Kidney glomerular epithelial cell (primary cell): ENCODE measurements at regions not wholly inside any gene's neighbourhood (a gene's known extent, or its start where the extent isn't known, plus 50 kb on each side); places are given as distances from the start of the nearest gene placed in this dataset.

Experiments
- DNase-seq: peaks from one replicate; lab custom pipeline; 2025; lab: John Stamatoyannopoulos, UW

DNA sequence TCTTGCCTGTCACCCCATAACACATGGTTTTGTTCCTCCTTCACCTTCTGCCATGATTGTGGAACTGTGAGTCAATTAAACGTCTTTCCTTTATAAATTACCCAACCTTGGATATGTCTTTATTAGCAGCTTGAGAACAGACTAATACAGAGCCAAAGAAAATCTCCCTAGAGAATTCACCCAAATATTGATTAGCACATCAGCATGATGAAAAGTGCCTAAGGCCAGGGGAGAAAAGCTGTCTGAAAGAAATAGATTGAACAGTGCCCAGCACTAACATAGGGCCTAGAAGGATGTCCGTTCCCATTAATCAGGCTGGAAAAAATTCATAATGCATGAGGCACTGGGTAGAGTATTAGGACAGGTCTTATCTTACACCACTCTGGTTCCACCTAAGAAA lies 111.9 kb upstream of the CALN1 start:
- DNase-seq, result no peak

DNA sequence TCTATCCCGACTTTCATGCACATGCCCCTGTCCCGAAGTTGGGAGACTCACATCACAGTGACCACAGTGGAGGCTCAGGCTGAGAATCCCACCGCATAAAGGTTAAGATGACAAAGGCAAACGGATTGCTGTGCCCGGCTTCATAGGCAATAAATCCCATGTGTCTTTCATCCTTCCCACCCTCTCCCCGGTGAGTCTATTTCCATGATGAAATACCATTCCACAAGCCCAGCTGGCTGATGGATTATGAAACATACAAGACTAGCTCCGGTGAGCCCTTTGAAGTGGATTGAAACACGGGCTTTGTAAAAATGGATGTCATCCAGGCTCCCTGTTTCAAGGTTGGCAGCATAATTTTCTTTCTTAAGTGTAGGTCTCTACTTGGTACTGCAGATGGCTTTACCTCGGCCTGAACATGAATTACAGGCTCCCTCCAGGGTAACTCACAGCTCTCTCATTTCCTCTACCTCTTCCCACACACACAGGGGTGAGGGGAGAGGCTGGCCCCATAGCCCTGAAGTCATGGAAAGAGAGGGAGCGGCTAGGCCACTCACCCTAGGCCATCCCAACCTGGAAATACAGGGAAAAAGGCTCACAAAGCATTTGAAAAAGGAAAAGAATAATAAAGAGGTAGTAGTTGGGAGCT lies 92.0 kb upstream of the CALN1 start:
- DNase-seq, result no peak

DNA sequence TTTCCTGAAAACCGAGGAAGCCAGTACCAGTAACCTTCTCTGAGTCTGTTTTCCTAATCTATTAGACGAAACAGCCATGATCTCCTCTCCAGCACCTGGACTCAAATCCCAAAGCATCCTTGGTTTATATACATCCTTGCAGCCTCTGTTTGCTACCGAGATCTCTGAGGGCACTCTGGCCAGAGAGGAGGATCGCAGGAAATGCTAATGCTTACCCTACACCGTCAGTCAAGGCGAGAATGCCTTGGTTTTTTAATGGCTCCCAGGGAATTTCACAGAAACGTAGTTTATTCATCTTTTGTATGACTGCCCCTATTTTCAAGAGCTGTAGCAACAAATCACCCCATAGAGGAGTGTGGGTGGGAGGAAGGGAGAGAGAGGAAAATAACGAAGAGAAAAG lies 91.5 kb upstream of the CALN1 start:
- no peak for DNase-seq

DNA sequence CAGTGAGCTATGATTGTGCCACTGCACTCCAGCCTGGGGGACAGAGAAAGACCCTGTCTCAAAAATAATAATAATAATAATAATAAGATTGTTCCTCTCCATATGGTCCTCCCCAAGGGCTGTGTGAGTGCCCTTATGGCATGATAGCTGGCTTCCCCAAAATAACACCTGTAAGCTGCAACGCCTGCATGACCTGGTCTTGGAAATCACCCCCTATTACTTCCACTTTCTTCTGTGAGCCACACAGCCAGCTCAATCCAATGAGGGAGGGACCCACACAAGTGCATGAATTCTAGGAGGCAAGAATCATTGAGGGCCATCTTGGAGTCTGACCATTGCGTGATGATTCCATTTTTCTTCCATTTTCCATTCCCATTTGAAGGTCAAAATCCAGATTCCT lies 82.7 kb upstream of the CALN1 start:
- no peak for DNase-seq

DNA sequence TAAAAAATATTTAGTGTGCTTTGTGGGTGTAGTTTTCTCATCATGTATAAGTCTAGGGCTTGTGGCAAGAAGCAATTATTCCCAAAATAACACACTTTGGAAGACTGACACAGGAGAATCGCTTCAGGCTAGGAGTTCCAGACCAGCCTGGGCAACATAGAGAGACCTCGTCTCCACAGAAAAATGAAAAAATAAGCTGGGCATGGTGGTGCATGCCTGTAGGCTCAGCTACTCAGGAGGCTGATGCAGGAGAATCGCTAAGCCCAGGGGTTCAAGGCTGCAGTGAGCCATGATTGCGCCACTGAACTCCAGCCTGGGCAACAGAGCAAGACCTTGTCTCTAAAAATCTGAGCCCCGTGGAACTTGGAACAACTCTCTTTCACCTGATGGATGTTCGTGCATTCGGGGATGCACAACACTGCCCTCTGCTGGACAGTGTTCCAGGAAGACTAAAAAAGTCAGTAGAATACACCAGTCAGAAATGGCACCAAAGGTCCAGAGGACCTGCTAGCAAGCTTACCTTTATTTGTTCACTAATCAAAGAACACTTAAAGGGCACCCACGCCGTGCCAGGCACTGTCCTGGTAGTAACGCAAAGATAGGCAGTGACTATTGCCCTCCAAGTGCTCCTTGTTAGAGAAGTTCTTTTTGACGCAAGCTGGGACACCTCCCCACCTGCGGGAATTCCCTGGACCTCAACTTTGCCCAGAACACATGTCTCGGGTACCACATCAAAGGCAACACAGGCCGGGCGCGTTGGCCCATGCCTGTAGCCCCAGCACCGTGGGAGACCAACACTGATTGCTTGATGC lies 81.9 kb upstream of the CALN1 start:
- peak; percentile 3 for DNase-seq

DNA sequence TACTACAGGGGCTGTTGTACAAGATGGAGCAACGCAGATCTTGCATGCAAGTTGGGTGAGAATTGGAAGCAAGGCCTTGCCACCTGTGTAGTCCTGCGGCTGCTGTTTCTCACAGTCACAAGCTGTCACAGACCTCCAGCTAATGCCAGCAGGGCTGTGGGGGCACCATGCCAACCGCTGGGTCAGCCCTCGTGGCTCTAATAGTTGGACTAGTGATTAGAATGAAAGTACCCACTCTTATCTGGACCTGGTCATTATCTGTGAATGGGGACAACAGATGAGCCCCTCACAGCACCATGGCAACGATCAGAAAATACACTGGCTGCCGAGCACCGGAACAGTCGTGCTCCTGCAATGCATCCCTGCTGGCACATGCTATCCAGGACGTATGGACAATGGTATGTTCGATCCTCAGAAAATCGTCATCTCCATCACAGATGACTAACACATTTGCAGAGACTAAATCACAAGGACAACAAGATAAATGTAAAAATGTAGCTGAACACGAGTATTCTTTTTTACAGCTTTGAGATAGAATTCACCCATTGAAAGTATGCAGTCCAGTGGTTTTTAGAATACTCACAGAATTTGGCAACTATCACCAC lies 80.4 kb upstream of the CALN1 start:
- DNase-seq, result no peak

DNA sequence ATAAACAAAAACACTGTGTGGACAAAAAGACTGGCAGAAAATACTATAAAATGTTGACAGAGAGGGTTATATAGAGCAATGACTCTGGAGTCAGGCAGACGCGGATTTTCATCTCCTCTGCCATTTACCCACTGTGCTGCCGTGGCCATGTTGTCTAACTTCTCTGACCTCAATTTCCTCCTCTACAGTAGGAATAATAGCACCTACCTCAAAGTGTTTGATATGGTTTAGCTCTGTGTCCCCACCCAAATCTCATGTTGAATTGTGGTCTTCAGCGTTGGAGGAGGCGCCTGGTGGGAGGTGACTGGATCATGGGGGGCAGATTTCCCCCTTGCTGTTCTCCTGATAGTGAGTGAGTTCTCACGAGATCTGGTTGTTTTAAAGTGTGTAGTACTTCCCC lies 78.2 kb upstream of the CALN1 start:
- no peak for DNase-seq

DNA sequence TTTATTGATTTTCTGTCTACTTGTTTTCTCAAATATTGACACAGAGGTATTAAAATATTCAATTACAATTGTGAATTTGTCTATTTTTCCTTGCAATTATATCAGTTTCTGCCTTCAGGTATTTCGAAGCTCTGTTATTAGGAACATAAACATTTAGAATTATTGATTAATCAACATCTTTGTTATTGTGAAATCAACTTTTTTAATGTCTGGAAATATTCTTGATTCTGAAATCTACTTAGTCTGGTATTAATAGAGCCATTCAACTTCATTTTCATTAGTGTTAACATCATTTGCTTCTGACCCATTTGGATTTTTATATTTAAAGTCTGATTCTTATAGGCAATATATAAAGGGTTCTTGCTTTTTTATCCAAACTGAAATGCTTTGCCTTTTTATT lies 69.8 kb upstream of the CALN1 start:
- no peak for DNase-seq

DNA sequence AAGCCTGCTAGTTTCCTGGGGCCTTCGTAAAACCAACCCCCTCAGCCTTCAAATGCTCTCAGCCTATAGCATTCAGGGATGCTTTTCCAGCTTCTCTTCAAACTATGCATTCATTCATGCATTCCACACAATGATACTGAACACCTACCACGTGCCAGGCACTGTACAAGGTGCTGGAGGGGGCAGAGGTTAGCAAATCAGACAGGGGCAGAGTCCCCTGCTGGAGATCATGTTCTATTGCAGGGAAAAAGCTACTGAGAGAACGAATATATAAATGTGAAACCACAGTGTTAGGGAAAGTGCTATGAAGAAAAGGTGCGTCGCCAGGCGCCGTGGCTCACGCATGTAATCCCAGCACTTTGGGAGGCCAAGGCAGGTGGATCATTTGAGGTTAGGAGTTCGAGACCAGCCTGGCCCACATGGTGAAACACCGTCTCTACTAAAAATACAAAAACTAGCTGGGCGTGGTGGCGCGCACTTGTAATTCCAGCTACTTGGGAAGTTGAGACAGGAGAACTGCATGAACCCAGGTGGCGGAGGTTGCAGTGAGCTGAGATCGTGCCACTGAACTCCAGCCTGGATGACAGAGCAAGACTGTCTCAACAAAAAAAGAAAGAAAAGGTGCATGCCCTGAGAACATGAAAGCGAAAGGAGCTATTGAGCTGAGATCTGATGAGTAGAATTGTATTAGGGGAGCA lies 64.6 kb upstream of the CALN1 start:
- DNase-seq, result no peak

DNA sequence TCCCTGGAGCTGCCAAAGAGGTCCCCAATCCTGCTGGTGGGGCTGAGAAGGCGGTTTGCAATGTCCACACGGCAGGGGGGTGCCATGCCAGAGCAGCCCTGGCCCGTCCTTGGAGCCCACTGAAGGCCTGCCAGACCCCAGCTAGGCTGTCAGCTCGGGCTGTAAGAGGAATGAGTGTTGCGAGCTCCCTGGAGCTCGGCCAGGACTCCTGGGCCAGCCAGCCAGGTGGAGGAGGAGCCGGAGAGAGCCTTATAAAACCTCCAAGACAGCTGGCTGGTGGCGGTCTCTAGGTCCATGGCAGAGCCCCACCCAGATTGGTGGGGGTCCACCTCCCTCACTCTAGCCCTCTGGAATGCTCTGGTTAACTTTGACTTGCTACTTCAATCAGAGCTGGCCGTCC lies 55.1 kb upstream of the CALN1 start:
- DNase-seq, result no peak

DNA sequence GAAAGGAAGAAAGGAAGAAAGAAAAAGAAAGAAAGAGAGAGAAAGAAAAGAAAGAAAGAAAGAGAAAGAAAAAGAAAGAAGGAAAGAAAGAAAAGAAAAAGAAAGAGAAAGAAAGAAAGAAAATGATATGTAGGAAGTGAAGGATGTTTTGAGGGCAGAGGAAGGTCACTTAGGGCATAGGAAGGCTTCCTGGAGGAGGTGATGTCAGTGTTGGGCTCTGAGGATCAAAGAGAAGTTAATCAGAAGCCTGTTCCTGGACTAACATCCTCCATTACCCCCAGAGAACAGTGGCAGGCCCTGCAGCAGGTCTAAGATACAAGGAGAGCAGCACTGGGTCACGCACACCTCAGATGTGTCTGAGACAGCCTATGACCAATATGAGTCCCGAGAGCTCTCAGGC lies 54.7 kb upstream of the CALN1 start:
- no peak for DNase-seq

DNA sequence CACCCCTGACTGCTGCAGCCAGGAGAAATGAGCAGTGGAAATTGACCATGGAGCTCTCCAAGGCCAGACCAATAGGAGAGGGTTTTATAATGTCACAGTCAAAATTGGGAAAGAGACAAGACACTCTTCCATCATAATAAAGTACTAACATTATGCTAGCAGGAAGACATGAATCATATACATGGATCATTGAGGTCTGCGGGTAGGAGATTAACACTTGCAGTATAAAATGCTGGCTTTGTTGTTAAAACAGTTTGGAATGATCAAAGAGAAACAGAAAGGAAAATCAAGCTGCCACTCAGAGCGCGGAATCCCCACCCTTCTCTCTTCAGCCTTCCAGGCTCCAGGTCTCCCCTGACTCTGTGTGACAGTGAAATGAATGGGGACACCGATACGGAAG lies 53.4 kb upstream of the CALN1 start:
- no peak for DNase-seq

DNA sequence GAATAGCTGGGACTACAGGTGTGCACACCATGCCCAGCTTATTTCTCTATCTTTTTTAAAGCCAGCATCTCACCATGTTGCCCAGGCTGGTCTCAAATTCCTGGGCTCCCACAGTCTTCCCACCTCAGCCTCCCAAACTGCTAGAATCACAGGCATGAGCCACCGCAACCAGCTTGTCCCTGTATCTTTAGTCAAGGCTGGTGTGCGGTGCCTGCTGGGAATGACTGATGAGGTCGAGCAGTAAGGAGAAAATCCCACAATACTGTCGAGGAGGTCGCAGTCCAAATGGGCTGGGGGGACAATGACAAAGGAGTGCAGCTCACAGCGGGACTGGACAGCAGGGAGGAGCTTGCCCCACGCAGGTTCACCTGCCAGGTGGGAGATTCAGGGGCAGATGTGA lies 50.2 kb upstream of the CALN1 start:
- DNase-seq, result no peak
